HL-60/S4 treated with retinoic acid at 250 ng/mL for 4 days and 3 days (cell line): ENCODE measurements at regions not wholly inside any gene's neighbourhood (a gene's known extent, or its start where the extent isn't known, plus 50 kb on each side); places are given as distances from the start of the nearest gene placed in this dataset.
"Not testable (repeated sequence)": the region's sequence is repeated elsewhere in the genome, so short reads cannot be mapped to it uniquely, and the experiment has no call there.

Experiments
- in situ Hi-C: fragments of 300-500 bp; cut with MboI; formaldehyde crosslinking; loops from 2 replicates; pipeline ENCODE4 v1.7.0; 2022; ENCODE audit warnings: low sequenced_read_pairs

- in situ Hi-C loops: no loop called here
Measured at GRCh38 chr10:108064746-108065260, 900.3 kb upstream of the SORCS1 start.

GRCh38 chr10:108060246-108060645, 895.7 kb upstream of the SORCS1 start:
- in situ Hi-C loops: no loop called here

DNA sequence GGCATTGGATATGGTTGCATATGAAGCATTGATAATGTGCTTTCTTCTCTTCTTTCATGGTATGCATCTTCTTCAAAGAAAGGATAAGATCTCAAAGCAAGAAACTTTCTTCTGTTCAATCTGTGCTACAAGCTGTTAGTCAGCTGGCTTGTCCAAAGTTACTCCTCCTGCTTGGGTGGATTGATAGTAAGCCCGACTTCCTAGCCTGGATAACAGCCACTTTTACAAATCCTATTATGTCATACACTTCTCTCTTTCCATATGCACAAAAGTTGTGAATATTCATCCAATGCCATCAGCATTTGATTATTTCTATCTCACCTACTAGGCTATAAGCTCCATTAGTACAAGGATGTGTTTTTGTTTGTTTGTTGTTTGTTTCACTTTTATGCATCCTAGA, 891.0 kb upstream of the SORCS1 start:
- in situ Hi-C loops: no loop called here

DNA sequence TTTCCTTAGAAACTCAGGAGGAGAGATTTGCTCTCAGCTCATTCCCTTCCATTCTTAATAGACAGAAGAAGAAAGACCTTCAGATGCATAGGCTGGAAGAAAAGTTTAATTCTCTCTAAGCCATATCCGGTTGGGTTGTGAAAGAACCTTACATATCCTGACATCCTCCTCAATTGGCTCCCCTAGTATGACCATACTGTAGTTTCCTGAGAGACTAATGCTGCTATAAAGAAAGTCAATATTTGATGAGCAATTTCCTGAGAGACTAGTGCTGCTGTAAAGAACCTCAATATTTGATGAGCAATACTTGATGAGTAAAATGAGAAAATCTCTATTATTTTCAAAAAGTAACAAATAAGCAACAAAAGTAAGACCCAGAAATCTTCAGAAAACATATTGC, 888.5 kb upstream of the SORCS1 start:
- in situ Hi-C loops: no loop called here

GRCh38 chr10:108051218-108051617, 886.7 kb upstream of the SORCS1 start:
- in situ Hi-C loops: no loop called here

DNA sequence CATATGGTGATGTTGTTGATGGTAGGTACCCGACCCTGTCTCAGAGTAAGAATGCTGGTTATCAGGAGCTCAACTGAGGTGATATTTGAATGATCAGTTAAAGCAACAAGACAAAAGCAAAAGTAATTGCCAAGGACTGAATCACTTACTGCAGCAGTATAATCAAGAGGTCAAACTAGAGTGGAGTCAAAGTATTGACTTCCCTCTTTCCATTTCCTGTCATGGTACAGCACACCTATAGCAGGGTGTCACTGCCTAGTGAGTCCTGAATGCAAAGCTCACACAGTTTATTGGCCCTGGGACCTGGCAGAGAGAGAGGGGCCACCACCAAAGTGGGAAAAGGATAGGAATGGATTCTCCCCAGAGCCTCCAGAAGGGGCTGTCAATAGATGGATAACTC, 886.1 kb upstream of the SORCS1 start:
- in situ Hi-C loops: no loop called here

GRCh38 chr10:108049668-108050067, 885.2 kb upstream of the SORCS1 start:
- in situ Hi-C loops: no loop called here

DNA sequence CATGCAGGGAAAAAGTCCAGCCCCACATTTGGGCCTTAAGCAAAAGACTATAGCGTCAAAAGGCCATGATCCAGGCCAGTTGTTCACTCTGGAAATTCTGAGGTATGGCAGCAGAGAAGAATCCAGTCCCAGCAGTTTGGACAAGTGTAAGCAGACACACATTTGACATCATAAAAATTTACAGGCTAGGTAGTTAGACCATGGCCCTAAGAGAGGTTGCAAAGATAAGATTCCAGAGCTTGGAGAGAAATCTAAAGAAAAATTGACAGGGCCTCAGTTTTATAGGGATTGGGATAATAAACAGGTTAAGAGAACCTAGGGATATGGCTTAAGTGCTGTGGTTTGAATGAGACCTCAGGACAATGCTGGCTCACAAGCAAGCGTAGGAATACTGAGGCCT, 884.4 kb upstream of the SORCS1 start:
- in situ Hi-C loops: no loop called here

GRCh38 chr10:108039821-108040584, 875.5 kb upstream of the SORCS1 start:
- in situ Hi-C loops: no loop called here

GRCh38 chr10:108037061-108037460, 872.6 kb upstream of the SORCS1 start:
- in situ Hi-C loops: no loop called here

DNA sequence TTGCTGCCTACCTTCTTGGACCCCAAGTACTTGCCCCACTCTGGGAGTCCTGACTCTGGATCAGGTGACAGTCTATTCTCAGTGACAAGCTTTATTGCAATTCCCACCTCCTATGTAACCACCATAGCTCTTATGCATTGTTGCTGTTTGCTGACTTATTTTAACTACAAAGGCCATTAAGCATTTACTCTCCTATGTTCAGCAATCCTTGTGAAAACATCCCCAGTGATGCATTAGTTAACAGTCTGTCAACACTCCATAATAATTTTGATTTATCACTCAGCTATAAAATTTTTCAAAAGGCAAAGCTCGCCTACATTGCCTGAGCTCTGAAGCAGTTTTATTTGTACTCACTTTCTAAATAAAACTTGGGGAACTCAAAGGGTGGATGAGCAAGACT, 871.8 kb upstream of the SORCS1 start:
- in situ Hi-C loops: no loop called here

- in situ Hi-C loops: no loop called here
Measured at GRCh38 chr10:108034829-108035228, 870.3 kb upstream of the SORCS1 start.

- in situ Hi-C loops: not testable (repeated sequence)
Measured at GRCh38 chr10:108033518-108033917, 869.0 kb upstream of the SORCS1 start.

DNA sequence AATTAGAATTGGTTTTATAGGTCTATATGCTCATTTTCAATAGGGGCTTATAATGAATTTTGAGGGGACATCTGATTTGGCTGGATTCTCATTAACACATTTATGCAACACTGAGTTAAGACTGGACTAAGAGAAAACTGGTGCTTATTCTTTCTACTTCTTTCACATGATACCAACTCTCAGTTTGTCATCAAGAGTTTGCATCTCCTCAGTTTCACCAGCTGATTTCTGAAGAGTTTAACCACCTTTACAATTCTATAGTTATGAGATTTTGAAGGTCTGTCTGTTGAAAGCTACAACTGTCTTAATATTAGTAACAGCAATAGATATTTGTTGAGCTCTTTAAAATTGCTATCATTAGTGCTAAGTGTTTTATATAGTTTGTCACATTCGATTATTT, 867.0 kb upstream of the SORCS1 start:
- in situ Hi-C loops: no loop called here

DNA sequence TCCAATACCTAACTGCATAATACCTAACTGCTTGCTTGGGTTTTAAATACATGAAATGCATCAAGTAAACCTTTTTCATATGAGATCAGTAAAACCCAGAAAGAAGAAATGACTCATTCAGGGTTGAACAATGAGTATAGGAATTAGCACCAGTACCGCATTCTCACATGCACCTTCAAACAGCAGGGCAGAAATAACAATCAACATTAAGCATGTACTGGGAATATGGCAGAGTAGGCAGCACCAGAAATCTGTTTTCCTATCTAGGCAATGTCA, 850.3 kb upstream of the SORCS1 start:
- in situ Hi-C loops: no loop called here

GRCh38 chr10:108014145-108014901, 849.8 kb upstream of the SORCS1 start:
- in situ Hi-C loops: no loop called here

- in situ Hi-C loops: no loop called here
Measured at GRCh38 chr10:108005627-108006026, 841.1 kb upstream of the SORCS1 start.

GRCh38 chr10:108003576-108003975, 839.1 kb upstream of the SORCS1 start:
- in situ Hi-C loops: no loop called here

- in situ Hi-C loops: no loop called here
Measured at GRCh38 chr10:108003061-108003460, 838.6 kb upstream of the SORCS1 start.

DNA sequence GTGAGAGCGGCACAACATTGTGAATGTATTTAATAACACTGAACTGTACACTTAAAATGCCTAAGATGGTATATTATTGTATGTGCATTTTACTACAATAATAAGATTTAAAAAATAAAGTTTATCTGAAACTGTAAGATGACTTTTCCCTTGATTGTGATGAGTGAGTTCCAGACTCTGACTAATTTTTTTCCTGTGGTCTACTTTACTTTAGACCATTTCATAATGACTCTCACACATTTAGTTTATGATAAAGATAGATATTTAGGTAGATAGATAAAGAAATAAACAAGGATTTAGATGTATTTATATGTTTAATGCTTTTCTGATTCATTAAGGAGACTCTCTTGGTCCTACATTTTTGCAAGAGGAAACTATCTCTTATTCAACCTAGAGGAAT, 835.9 kb upstream of the SORCS1 start:
- in situ Hi-C loops: no loop called here

DNA sequence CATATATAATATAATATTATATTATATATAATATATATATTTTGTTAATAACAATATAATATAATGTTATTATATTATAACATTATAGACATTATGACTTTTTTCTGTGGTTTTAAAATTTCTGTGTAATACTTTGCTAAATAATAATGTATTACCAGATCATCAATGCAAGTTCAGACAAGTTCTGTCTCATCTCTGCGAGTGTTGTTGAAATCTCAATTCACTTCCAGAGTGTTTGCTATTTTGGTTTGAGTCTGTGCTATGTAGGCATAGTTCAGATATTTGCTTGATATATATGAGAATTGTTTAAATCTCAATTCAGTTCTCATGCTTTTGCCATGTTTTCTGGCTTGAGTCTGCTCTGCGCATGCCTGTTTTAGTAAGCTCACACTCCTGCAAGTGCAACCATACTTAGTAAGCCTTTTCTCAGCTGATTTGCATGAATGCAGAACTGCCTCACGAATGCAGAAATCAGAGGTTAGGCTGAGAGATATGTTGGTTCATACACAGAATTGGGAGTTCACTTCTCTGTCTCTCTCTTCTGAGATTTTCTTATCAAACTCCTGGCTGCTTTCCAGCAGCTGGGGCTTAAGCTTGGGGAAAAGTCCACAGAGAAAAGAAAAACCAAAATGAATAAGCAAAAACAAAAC, 830.2 kb upstream of the SORCS1 start:
- in situ Hi-C loops: no loop called here

DNA sequence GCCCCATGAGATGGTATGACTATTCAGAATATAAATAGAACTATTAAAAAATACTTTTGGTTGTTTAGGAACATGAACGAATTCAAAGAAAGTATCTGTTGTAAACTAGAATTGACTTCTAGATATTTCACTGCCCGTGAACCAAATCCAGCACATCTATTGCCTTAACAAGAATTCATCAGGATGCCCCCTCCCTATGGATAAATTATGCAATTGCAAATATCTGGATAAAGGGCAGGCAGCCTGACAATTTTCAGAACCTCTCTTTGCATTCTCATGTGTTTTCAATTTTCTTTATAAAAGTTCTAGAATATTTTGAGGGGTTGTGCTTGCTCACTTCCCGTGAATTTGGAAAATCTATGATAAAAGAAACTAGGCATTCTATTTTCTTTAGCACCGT, 822.1 kb upstream of the SORCS1 start:
- in situ Hi-C loops: no loop called here
